ENCODE measurements at regions not wholly inside any gene's neighbourhood (a gene's known extent, or its start where the extent isn't known, plus 50 kb on each side); places are given as distances from the start of the nearest gene placed in this dataset.
A peak's percentile ranks its signal among the peaks of the same experiment; 100 is the strongest.

DNA sequence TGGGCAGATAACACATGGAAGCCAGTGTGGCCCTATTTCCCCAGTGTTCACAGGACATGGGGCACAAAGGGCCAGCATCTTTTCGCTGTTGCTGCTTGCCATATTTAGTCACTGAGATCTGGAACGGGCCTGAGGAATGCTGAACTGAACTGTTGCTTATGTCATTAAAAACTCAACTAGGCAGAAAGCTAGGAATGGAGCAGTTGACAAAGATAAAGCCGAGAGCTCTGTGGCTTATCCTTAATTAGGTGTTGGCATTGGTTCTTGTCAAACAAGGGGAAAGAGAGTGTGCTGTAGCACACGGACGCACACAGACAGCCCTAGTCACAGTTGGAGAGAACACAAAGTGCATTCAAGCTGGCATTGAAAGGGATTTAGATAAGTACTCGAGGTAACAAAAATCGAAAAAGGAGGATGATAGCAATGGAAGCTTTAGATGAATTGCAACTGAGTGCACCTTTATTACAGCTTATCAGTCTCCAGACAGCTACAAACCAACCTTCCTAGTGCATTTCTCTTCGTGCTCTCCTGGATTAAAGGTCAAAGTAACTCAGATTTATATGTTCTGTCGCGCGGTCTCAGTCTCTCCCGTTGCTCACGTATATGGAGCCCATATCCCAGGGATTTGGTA is 450.2 kb upstream of the ZNF608 start:
- Histone ChIP-seq H3K4me3 (no peak overlapping the region), H3K4me1 (peaks cover 20 to 23% of the 10 kb centered on the region in 2 donors), H3K27me3 (no peaks in the 10 kb centered on the region), H3K36me3 (no peaks in the 10 kb centered on the region), H3K27ac (no peak overlapping the region), H3K9me3 (no peaks in the 10 kb centered on the region)
- TF ChIP-seq, protein P1, sequence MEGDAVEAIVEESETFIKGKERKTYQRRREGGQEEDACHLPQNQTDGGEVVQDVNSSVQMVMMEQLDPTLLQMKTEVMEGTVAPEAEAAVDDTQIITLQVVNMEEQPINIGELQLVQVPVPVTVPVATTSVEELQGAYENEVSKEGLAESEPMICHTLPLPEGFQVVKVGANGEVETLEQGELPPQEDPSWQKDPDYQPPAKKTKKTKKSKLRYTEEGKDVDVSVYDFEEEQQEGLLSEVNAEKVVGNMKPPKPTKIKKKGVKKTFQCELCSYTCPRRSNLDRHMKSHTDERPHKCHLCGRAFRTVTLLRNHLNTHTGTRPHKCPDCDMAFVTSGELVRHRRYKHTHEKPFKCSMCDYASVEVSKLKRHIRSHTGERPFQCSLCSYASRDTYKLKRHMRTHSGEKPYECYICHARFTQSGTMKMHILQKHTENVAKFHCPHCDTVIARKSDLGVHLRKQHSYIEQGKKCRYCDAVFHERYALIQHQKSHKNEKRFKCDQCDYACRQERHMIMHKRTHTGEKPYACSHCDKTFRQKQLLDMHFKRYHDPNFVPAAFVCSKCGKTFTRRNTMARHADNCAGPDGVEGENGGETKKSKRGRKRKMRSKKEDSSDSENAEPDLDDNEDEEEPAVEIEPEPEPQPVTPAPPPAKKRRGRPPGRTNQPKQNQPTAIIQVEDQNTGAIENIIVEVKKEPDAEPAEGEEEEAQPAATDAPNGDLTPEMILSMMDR (IDR thresholded peaks at IDR 0.05 in 4 of 5, conservative IDR thresholded peaks at IDR 0.05 in 1 of 5): no peak
- TF ChIP-seq POLR2A (IDR thresholded peaks at IDR 0.05): no peak
- in situ Hi-C loops (cut with MboI; ENCODE audit: low sequenced_read_pairs in 4 of 4) (no loop called here), intact Hi-C loops (cut with DNase I; ENCODE audit: low total_unique reads) (no loop called here)
- DNase-seq (no peak), ATAC-seq (no peak)

DNA sequence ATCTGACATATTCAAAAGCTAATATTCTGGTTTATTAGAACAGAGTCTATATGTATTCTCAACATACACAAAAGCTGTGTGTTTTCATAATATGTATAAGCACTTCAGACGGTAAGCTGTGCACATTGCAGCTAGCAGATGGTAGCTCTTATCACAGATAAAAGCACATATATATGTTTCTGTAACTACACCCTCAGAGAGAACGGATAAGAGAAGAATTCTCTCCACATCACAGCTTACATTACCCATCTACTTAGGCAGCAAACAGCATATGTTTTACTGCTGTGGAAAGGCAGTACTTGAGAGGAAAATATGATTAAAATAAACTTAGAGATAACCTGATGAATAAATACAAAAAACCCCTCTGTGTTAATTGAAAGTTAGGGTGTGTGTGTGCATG is 450.9 kb upstream of the ZNF608 start:
- in situ Hi-C loops (cut with MboI; ENCODE audit: low sequenced_read_pairs in 4 of 4): no loop called here
- Histone ChIP-seq H3K4me1 (peaks cover 20 to 23% of the 10 kb centered on the region in 2 donors), H3K9me3 (no peaks in the 10 kb centered on the region), H3K27me3 (no peaks in the 10 kb centered on the region), H3K27ac (no peak overlapping the region), H3K4me3 (no peak overlapping the region), H3K36me3 (no peaks in the 10 kb centered on the region)
- intact Hi-C loops (cut with DNase I; ENCODE audit: low total_unique reads): no loop called here
- TF ChIP-seq POLR2A (IDR thresholded peaks at IDR 0.05): no peak
- TF ChIP-seq, protein P1 (IDR thresholded peaks at IDR 0.05 in 4 of 5, conservative IDR thresholded peaks at IDR 0.05 in 1 of 5): no peak
- DNase-seq: no peak
- no peak for ATAC-seq

GRCh38 chr5:125198270-125198974 is 452.0 kb upstream of the ZNF608 start:
- H3K9me3 ChIP-seq: no peaks in the 10 kb centered on the region
- no peaks in the 10 kb centered on the region for H3K36me3 ChIP-seq
- H3K27me3 ChIP-seq: no peaks in the 10 kb centered on the region
- ATAC-seq: peak; percentile 79 to 89
- TF ChIP-seq POLR2A (IDR thresholded peaks at IDR 0.05): no peak
- TF ChIP-seq, protein P1 (IDR thresholded peaks at IDR 0.05 in 4 of 5, conservative IDR thresholded peaks at IDR 0.05 in 1 of 5): no peak
- in situ Hi-C loops (cut with MboI; ENCODE audit: low sequenced_read_pairs in 4 of 4) (no loop called here), intact Hi-C loops (cut with DNase I; ENCODE audit: low total_unique reads) (no loop called here)
- DNase-seq: peak; percentile 56 to 68
- no peak overlapping the region for H3K4me3 ChIP-seq
- no peak overlapping the region for H3K27ac ChIP-seq
- peaks cover 20 to 23% of the 10 kb centered on the region in 2 donors for H3K4me1 ChIP-seq

GRCh38 chr5:125199373-125199772 is 452.9 kb upstream of the ZNF608 start:
- H3K36me3 ChIP-seq: no peaks in the 10 kb centered on the region
- ATAC-seq (no peak), DNase-seq (no peak)
- intact Hi-C loops (cut with DNase I; ENCODE audit: low total_unique reads): no loop called here
- in situ Hi-C loops (cut with MboI; ENCODE audit: low sequenced_read_pairs in 4 of 4): no loop called here
- H3K27me3 ChIP-seq: no peaks in the 10 kb centered on the region
- H3K4me1 ChIP-seq: peaks cover 20 to 23% of the 10 kb centered on the region in 2 donors
- H3K4me3 ChIP-seq: no peak overlapping the region
- no peak overlapping the region for H3K27ac ChIP-seq
- H3K9me3 ChIP-seq: no peaks in the 10 kb centered on the region
- TF ChIP-seq, protein P1 (IDR thresholded peaks at IDR 0.05 in 4 of 5, conservative IDR thresholded peaks at IDR 0.05 in 1 of 5): no peak
- no peak for TF ChIP-seq POLR2A (IDR thresholded peaks at IDR 0.05)

All from gastrocnemius medialis (tissue), 4 donors.